ENCODE measurements at regions not wholly inside any gene's neighbourhood (a gene's known extent, or its start where the extent isn't known, plus 50 kb on each side); places are given as distances from the start of the nearest gene placed in this dataset.

GRCh38 chr20:61121661-61122060, 130.4 kb upstream of the CDH4 start:
- Histone ChIP-seq H3K4me1 (ENCODE audit: control insufficient read depth, insufficient read depth, low read length, unreplicated experiment) (no peaks in the 10 kb centered on the region), H2AFZ (ENCODE audit: low read length, unreplicated experiment) (no peak overlapping the region), H3K36me3 (ENCODE audit: insufficient read depth, low read length) (no peaks in the 10 kb centered on the region), H3K27ac (ENCODE audit: low read depth, low read length) (no peak overlapping the region), H3K4me3 (ENCODE audit: low read depth, low read length) (no peak overlapping the region), H3K79me2 (ENCODE audit: control insufficient read depth, insufficient read depth, low read length, unreplicated experiment) (no peaks in the 10 kb centered on the region), H3K27me3 (ENCODE audit: insufficient read depth, low read length) (no peaks in the 10 kb centered on the region)

GRCh38 chr20:61123286-61123685, 128.8 kb upstream of the CDH4 start:
- Histone ChIP-seq H3K27ac (ENCODE audit: low read depth, low read length) (no peak overlapping the region), H3K27me3 (ENCODE audit: insufficient read depth, low read length) (no peaks in the 10 kb centered on the region), H3K79me2 (ENCODE audit: control insufficient read depth, insufficient read depth, low read length, unreplicated experiment) (no peaks in the 10 kb centered on the region)

GRCh38 chr20:61123751-61124368, 128.2 kb upstream of the CDH4 start:
- H3K4me3 ChIP-seq (ENCODE audit: low read depth, low read length), result no peak overlapping the region
- H3K79me2 ChIP-seq (ENCODE audit: control insufficient read depth, insufficient read depth, low read length, unreplicated experiment), result no peaks in the 10 kb centered on the region
- H2AFZ ChIP-seq (ENCODE audit: low read length, unreplicated experiment), result no peak overlapping the region
- H3K36me3 ChIP-seq (ENCODE audit: insufficient read depth, low read length), result no peaks in the 10 kb centered on the region
- no peaks in the 10 kb centered on the region for H3K27me3 ChIP-seq (ENCODE audit: insufficient read depth, low read length)
- H3K4me1 ChIP-seq (ENCODE audit: control insufficient read depth, insufficient read depth, low read length, unreplicated experiment), result peaks cover 5% of the 10 kb centered on the region
- H3K27ac ChIP-seq (ENCODE audit: low read depth, low read length), result no peak overlapping the region

More at GRCh38 chr20:61123286-61123685, 128.8 kb upstream of the CDH4 start:
- H3K4me1 ChIP-seq (ENCODE audit: control insufficient read depth, insufficient read depth, low read length, unreplicated experiment), result peaks cover 5% of the 10 kb centered on the region
- no peak overlapping the region for H3K4me3 ChIP-seq (ENCODE audit: low read depth, low read length)
- no peak overlapping the region for H2AFZ ChIP-seq (ENCODE audit: low read length, unreplicated experiment)
- no peaks in the 10 kb centered on the region for H3K36me3 ChIP-seq (ENCODE audit: insufficient read depth, low read length)

- Histone ChIP-seq H3K4me3 (ENCODE audit: low read depth, low read length) (no peak overlapping the region), H3K79me2 (ENCODE audit: control insufficient read depth, insufficient read depth, low read length, unreplicated experiment) (no peaks in the 10 kb centered on the region), H3K27me3 (ENCODE audit: insufficient read depth, low read length) (no peaks in the 10 kb centered on the region), H3K27ac (ENCODE audit: low read depth, low read length) (no peak overlapping the region), H3K4me1 (ENCODE audit: control insufficient read depth, insufficient read depth, low read length, unreplicated experiment) (peaks cover 5% of the 10 kb centered on the region), H2AFZ (ENCODE audit: low read length, unreplicated experiment) (no peak overlapping the region), H3K36me3 (ENCODE audit: insufficient read depth, low read length) (no peaks in the 10 kb centered on the region)
Observed at GRCh38 chr20:61125076-61125475, 127.0 kb upstream of the CDH4 start.

GRCh38 chr20:61125546-61126180, 126.4 kb upstream of the CDH4 start:
- Histone ChIP-seq H3K79me2 (ENCODE audit: control insufficient read depth, insufficient read depth, low read length, unreplicated experiment) (no peaks in the 10 kb centered on the region), H3K4me1 (ENCODE audit: control insufficient read depth, insufficient read depth, low read length, unreplicated experiment) (peaks cover 5% of the 10 kb centered on the region), H2AFZ (ENCODE audit: low read length, unreplicated experiment) (no peak overlapping the region), H3K27ac (ENCODE audit: low read depth, low read length) (no peak overlapping the region), H3K36me3 (ENCODE audit: insufficient read depth, low read length) (no peaks in the 10 kb centered on the region), H3K4me3 (ENCODE audit: low read depth, low read length) (no peak overlapping the region), H3K27me3 (ENCODE audit: insufficient read depth, low read length) (peaks cover 2% of the 10 kb centered on the region; the same call in 1 of the 2 replicates)

GRCh38 chr20:61126369-61127195, 125.5 kb upstream of the CDH4 start:
- Histone ChIP-seq H3K4me1 (ENCODE audit: control insufficient read depth, insufficient read depth, low read length, unreplicated experiment) (peaks cover 5% of the 10 kb centered on the region), H3K27ac (ENCODE audit: low read depth, low read length) (no peak overlapping the region), H2AFZ (ENCODE audit: low read length, unreplicated experiment) (no peak overlapping the region), H3K79me2 (ENCODE audit: control insufficient read depth, insufficient read depth, low read length, unreplicated experiment) (no peaks in the 10 kb centered on the region), H3K27me3 (ENCODE audit: insufficient read depth, low read length) (peaks cover 6% of the 10 kb centered on the region; the same call in 1 of the 2 replicates), H3K4me3 (ENCODE audit: low read depth, low read length) (no peak overlapping the region), H3K36me3 (ENCODE audit: insufficient read depth, low read length) (no peaks in the 10 kb centered on the region)

- no peak overlapping the region for H2AFZ ChIP-seq (ENCODE audit: low read length, unreplicated experiment)
- H3K4me1 ChIP-seq (ENCODE audit: control insufficient read depth, insufficient read depth, low read length, unreplicated experiment), result peaks cover 5% of the 10 kb centered on the region
- H3K36me3 ChIP-seq (ENCODE audit: insufficient read depth, low read length), result no peaks in the 10 kb centered on the region
- no peak overlapping the region for H3K4me3 ChIP-seq (ENCODE audit: low read depth, low read length)
- H3K27ac ChIP-seq (ENCODE audit: low read depth, low read length), result no peak overlapping the region
- peaks cover 6% of the 10 kb centered on the region; the same call in 1 of the 2 replicates for H3K27me3 ChIP-seq (ENCODE audit: insufficient read depth, low read length)
- no peaks in the 10 kb centered on the region for H3K79me2 ChIP-seq (ENCODE audit: control insufficient read depth, insufficient read depth, low read length, unreplicated experiment)
Observed at GRCh38 chr20:61127311-61128039, 124.6 kb upstream of the CDH4 start.

GRCh38 chr20:61128701-61129269, 123.3 kb upstream of the CDH4 start:
- no peaks in the 10 kb centered on the region for H3K36me3 ChIP-seq (ENCODE audit: insufficient read depth, low read length)
- peaks cover 5% of the 10 kb centered on the region for H3K4me1 ChIP-seq (ENCODE audit: control insufficient read depth, insufficient read depth, low read length, unreplicated experiment)
- no peak overlapping the region for H3K27ac ChIP-seq (ENCODE audit: low read depth, low read length)
- peaks cover 17% of the 10 kb centered on the region; the same call in 1 of the 2 replicates for H3K27me3 ChIP-seq (ENCODE audit: insufficient read depth, low read length)
- no peak overlapping the region for H2AFZ ChIP-seq (ENCODE audit: low read length, unreplicated experiment)
- no peaks in the 10 kb centered on the region for H3K79me2 ChIP-seq (ENCODE audit: control insufficient read depth, insufficient read depth, low read length, unreplicated experiment)
- H3K4me3 ChIP-seq (ENCODE audit: low read depth, low read length), result no peak overlapping the region

GRCh38 chr20:61129311-61129710, 122.8 kb upstream of the CDH4 start:
- Histone ChIP-seq H3K4me1 (ENCODE audit: control insufficient read depth, insufficient read depth, low read length, unreplicated experiment) (peaks cover 5% of the 10 kb centered on the region), H2AFZ (ENCODE audit: low read length, unreplicated experiment) (no peak overlapping the region), H3K27ac (ENCODE audit: low read depth, low read length) (no peak overlapping the region), H3K27me3 (ENCODE audit: insufficient read depth, low read length) (peaks cover 21% of the 10 kb centered on the region), H3K36me3 (ENCODE audit: insufficient read depth, low read length) (no peaks in the 10 kb centered on the region), H3K79me2 (ENCODE audit: control insufficient read depth, insufficient read depth, low read length, unreplicated experiment) (no peaks in the 10 kb centered on the region), H3K4me3 (ENCODE audit: low read depth, low read length) (no peak overlapping the region)

GRCh38 chr20:61130156-61130555, 121.9 kb upstream of the CDH4 start:
- Histone ChIP-seq H3K27me3 (ENCODE audit: insufficient read depth, low read length) (peaks cover 30% of the 10 kb centered on the region), H3K27ac (ENCODE audit: low read depth, low read length) (no peak overlapping the region), H2AFZ (ENCODE audit: low read length, unreplicated experiment) (no peak overlapping the region), H3K4me1 (ENCODE audit: control insufficient read depth, insufficient read depth, low read length, unreplicated experiment) (peaks cover 5% of the 10 kb centered on the region), H3K36me3 (ENCODE audit: insufficient read depth, low read length) (no peaks in the 10 kb centered on the region), H3K79me2 (ENCODE audit: control insufficient read depth, insufficient read depth, low read length, unreplicated experiment) (no peaks in the 10 kb centered on the region), H3K4me3 (ENCODE audit: low read depth, low read length) (no peak overlapping the region)

Measured in ACC112 (cell line).